ENCODE measurements at regions not wholly inside any gene's neighbourhood (a gene's known extent, or its start where the extent isn't known, plus 50 kb on each side); places are given as distances from the start of the nearest gene placed in this dataset.

GRCh38 chr15:93619597-93619996, 530.6 kb upstream of the RGMA start:
- H2BK5ac ChIP-seq (ENCODE audit: low read depth, low read length, poor library complexity) = no peak overlapping the region
- H2AFZ ChIP-seq (ENCODE audit: insufficient read depth, low read length, poor library complexity) = no peak overlapping the region
- H3K27ac ChIP-seq (ENCODE audit: low read depth, low read length) = no peak overlapping the region
- H3K4me2 ChIP-seq (ENCODE audit: low read length) = no peak overlapping the region
- no peaks in the 10 kb centered on the region for H3K9me3 ChIP-seq (ENCODE audit: insufficient read depth, low read depth, low read length)
- H3K36me3 ChIP-seq (ENCODE audit: control insufficient read depth in 1 of 2, insufficient read depth in 2 of 2, low read length in 2 of 2) = no peaks in the 10 kb centered on the region
- H3K9ac ChIP-seq (ENCODE audit: low read length) = no peak overlapping the region
- no peak overlapping the region for H3K4me3 ChIP-seq (ENCODE audit: low read depth, low read length)
- H3K4me1 ChIP-seq (ENCODE audit: control insufficient read depth in 1 of 2, insufficient read depth in 2 of 2, low read length in 2 of 2) = no peaks in the 10 kb centered on the region
- no peak overlapping the region for H4K91ac ChIP-seq (ENCODE audit: low read depth, low read length)
- DNase-seq = no peak
- H3K18ac ChIP-seq (ENCODE audit: low read length) = no peak overlapping the region
- no peak overlapping the region for H2BK120ac ChIP-seq (ENCODE audit: insufficient read depth, low read length, poor library complexity)
- H3K79me2 ChIP-seq (ENCODE audit: control insufficient read depth, insufficient read depth, low read length, poor library complexity) = no peaks in the 10 kb centered on the region
- no peaks in the 10 kb centered on the region for H3K79me1 ChIP-seq (ENCODE audit: low read length)
- WGBS (ENCODE audit: extremely low coverage, insufficient coverage, insufficient read length) = no CpG with 5 or more reads among the region's 5 CpGs
- H2AK5ac ChIP-seq (ENCODE audit: low read length) = no peak overlapping the region
- no peak overlapping the region for H4K8ac ChIP-seq (ENCODE audit: low read depth, low read length)
- no peak overlapping the region for H3K14ac ChIP-seq (ENCODE audit: low read length)
- H3K27me3 ChIP-seq (ENCODE audit: insufficient read depth, low read length) = no peaks in the 10 kb centered on the region
- H2BK12ac ChIP-seq (ENCODE audit: low read length) = no peak overlapping the region
- H3K23ac ChIP-seq (ENCODE audit: low read length) = no peak overlapping the region
- H3K4ac ChIP-seq (ENCODE audit: low read depth, low read length) = no peak overlapping the region
- H4K12ac ChIP-seq (ENCODE audit: low read depth, low read length) = no peak overlapping the region

DNA sequence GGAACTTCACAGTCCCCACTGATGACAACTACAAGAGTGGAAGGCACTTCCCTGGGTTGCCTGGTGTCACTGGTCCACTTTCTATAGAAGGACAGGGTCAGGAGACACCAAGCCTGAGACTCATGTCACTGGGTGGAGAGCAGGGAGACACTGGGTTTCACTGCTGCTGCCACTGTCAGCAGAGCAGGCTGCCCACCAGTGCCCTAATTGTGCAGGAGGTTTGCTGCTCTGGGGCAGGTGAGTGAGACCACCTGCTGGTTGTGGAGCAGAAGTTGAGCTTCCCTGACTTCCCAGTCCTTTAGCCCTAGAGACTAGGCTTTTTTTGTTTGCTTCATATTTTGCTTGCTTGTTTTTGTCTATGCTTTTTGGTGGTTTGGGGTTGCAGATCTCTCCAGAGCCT, 528.4 kb upstream of the RGMA start:
- no peak overlapping the region for H3K27ac ChIP-seq (ENCODE audit: low read depth, low read length)
- no peaks in the 10 kb centered on the region for H3K79me2 ChIP-seq (ENCODE audit: control insufficient read depth, insufficient read depth, low read length, poor library complexity)
- no peak overlapping the region for H2BK5ac ChIP-seq (ENCODE audit: low read depth, low read length, poor library complexity)
- no peak overlapping the region for H3K14ac ChIP-seq (ENCODE audit: low read length)
- H3K23ac ChIP-seq (ENCODE audit: low read length) = no peak overlapping the region
- H3K27me3 ChIP-seq (ENCODE audit: insufficient read depth, low read length) = no peaks in the 10 kb centered on the region
- H2BK120ac ChIP-seq (ENCODE audit: insufficient read depth, low read length, poor library complexity) = no peak overlapping the region
- no peak overlapping the region for H2AFZ ChIP-seq (ENCODE audit: insufficient read depth, low read length, poor library complexity)
- no peaks in the 10 kb centered on the region for H3K36me3 ChIP-seq (ENCODE audit: control insufficient read depth in 1 of 2, insufficient read depth in 2 of 2, low read length in 2 of 2)
- no peak overlapping the region for H2BK12ac ChIP-seq (ENCODE audit: low read length)
- H2AK5ac ChIP-seq (ENCODE audit: low read length) = no peak overlapping the region
- no peak overlapping the region for H3K4me3 ChIP-seq (ENCODE audit: low read depth, low read length)
- H4K8ac ChIP-seq (ENCODE audit: low read depth, low read length) = no peak overlapping the region
- H3K4ac ChIP-seq (ENCODE audit: low read depth, low read length) = no peak overlapping the region
- no peak overlapping the region for H3K18ac ChIP-seq (ENCODE audit: low read length)
- H3K9me3 ChIP-seq (ENCODE audit: insufficient read depth, low read depth, low read length) = no peaks in the 10 kb centered on the region
- no peak overlapping the region for H4K91ac ChIP-seq (ENCODE audit: low read depth, low read length)
- no peak for DNase-seq
- no peak overlapping the region for H3K4me2 ChIP-seq (ENCODE audit: low read length)
- no peaks in the 10 kb centered on the region for H3K4me1 ChIP-seq (ENCODE audit: control insufficient read depth in 1 of 2, insufficient read depth in 2 of 2, low read length in 2 of 2)
- no peak overlapping the region for H3K9ac ChIP-seq (ENCODE audit: low read length)
- no peak overlapping the region for H4K12ac ChIP-seq (ENCODE audit: low read depth, low read length)
- no peaks in the 10 kb centered on the region for H3K79me1 ChIP-seq (ENCODE audit: low read length)

GRCh38 chr15:93614386-93615104, 525.5 kb upstream of the RGMA start:
- Histone ChIP-seq H3K9ac (ENCODE audit: low read length) (no peak overlapping the region), H3K79me2 (ENCODE audit: control insufficient read depth, insufficient read depth, low read length, poor library complexity) (no peaks in the 10 kb centered on the region), H4K91ac (ENCODE audit: low read depth, low read length) (no peak overlapping the region), H3K27me3 (ENCODE audit: insufficient read depth, low read length) (no peaks in the 10 kb centered on the region), H3K4ac (ENCODE audit: low read depth, low read length) (no peak overlapping the region), H3K23ac (ENCODE audit: low read length) (no peak overlapping the region), H3K36me3 (ENCODE audit: control insufficient read depth in 1 of 2, insufficient read depth in 2 of 2, low read length in 2 of 2) (no peaks in the 10 kb centered on the region), H2BK5ac (ENCODE audit: low read depth, low read length, poor library complexity) (no peak overlapping the region), H3K9me3 (ENCODE audit: insufficient read depth, low read depth, low read length) (no peaks in the 10 kb centered on the region), H3K18ac (ENCODE audit: low read length) (no peak overlapping the region), H3K27ac (ENCODE audit: low read depth, low read length) (no peak overlapping the region), H3K14ac (ENCODE audit: low read length) (no peak overlapping the region), H3K4me1 (ENCODE audit: control insufficient read depth in 1 of 2, insufficient read depth in 2 of 2, low read length in 2 of 2) (no peaks in the 10 kb centered on the region), H4K8ac (ENCODE audit: low read depth, low read length) (no peak overlapping the region), H2BK12ac (ENCODE audit: low read length) (no peak overlapping the region), H2BK120ac (ENCODE audit: insufficient read depth, low read length, poor library complexity) (no peak overlapping the region), H3K79me1 (ENCODE audit: low read length) (no peaks in the 10 kb centered on the region), H2AFZ (ENCODE audit: insufficient read depth, low read length, poor library complexity) (no peak overlapping the region), H3K4me2 (ENCODE audit: low read length) (no peak overlapping the region), H2AK5ac (ENCODE audit: low read length) (no peak overlapping the region), H3K4me3 (ENCODE audit: low read depth, low read length) (no peak overlapping the region), H4K12ac (ENCODE audit: low read depth, low read length) (no peak overlapping the region)
- WGBS (ENCODE audit: extremely low coverage, insufficient coverage, insufficient read length) = no CpG with 5 or more reads among the region's 11 CpGs
- no peak for DNase-seq

DNA sequence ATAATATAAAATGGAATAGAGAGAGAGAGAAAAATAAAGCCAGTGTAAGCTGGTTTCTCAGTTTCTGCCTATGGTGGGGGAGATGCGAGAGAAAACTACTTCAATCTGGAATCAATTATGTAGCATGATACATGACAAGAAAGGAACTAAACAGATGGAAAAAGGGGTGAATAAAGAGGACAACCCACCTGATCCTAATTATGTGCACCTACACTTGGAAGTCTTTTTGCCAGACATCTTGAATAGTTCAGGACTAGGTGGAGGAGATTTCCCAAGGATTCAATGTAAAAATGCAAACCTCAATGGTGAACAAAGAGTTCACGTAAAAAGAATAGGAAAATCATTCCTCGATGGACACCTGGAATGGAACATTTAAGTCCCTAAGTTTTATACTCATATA, 524.4 kb upstream of the RGMA start:
- Histone ChIP-seq H2AK5ac (ENCODE audit: low read length) (no peak overlapping the region), H3K9ac (ENCODE audit: low read length) (no peak overlapping the region), H3K23ac (ENCODE audit: low read length) (no peak overlapping the region), H3K36me3 (ENCODE audit: control insufficient read depth in 1 of 2, insufficient read depth in 2 of 2, low read length in 2 of 2) (no peaks in the 10 kb centered on the region), H3K79me1 (ENCODE audit: low read length) (no peaks in the 10 kb centered on the region), H2BK12ac (ENCODE audit: low read length) (no peak overlapping the region), H3K18ac (ENCODE audit: low read length) (no peak overlapping the region), H3K4ac (ENCODE audit: low read depth, low read length) (no peak overlapping the region), H2BK5ac (ENCODE audit: low read depth, low read length, poor library complexity) (no peak overlapping the region), H3K4me2 (ENCODE audit: low read length) (no peak overlapping the region), H3K4me1 (ENCODE audit: control insufficient read depth in 1 of 2, insufficient read depth in 2 of 2, low read length in 2 of 2) (no peaks in the 10 kb centered on the region), H4K91ac (ENCODE audit: low read depth, low read length) (no peak overlapping the region), H3K4me3 (ENCODE audit: low read depth, low read length) (no peak overlapping the region), H4K12ac (ENCODE audit: low read depth, low read length) (no peak overlapping the region), H3K27ac (ENCODE audit: low read depth, low read length) (no peak overlapping the region), H4K8ac (ENCODE audit: low read depth, low read length) (no peak overlapping the region), H3K79me2 (ENCODE audit: control insufficient read depth, insufficient read depth, low read length, poor library complexity) (no peaks in the 10 kb centered on the region), H3K9me3 (ENCODE audit: insufficient read depth, low read depth, low read length) (no peaks in the 10 kb centered on the region), H2AFZ (ENCODE audit: insufficient read depth, low read length, poor library complexity) (no peak overlapping the region), H3K27me3 (ENCODE audit: insufficient read depth, low read length) (no peaks in the 10 kb centered on the region), H2BK120ac (ENCODE audit: insufficient read depth, low read length, poor library complexity) (no peak overlapping the region), H3K14ac (ENCODE audit: low read length) (no peak overlapping the region)
- WGBS (ENCODE audit: extremely low coverage, insufficient coverage, insufficient read length) = no CpG with 5 or more reads among the region's 3 CpGs
- DNase-seq = no peak

All from trophoblast cell (in vitro differentiated cells and primary cell).